Aorta (tissue), 5 donors: ENCODE measurements at regions not wholly inside any gene's neighbourhood (a gene's known extent, or its start where the extent isn't known, plus 50 kb on each side); places are given as distances from the start of the nearest gene placed in this dataset.

Source experiments
- ATAC-seq: fragments of 200-7000 bp; cut with Tn5 transposase; one replicate; pipeline ENCODE4 v1.9.1; 2022; ENCODE audit warnings: moderate library complexity; ENCODE audit not compliant: low FRiP score
- DNase-seq, 2 donors: peaks; one replicate each; pipeline ENCODE4 v3.0.0-alpha.2; 2020
- H3K27ac ChIP-seq, 2 donors: one replicate each; pipeline ENCODE4 v1.5.1; 2013; ENCODE audit warnings: low read length in 2 of 2, mild to moderate bottlenecking in 2 of 2, moderate library complexity in 2 of 2, control low read depth in 1 of 2, inconsistent platforms in 1 of 2, low read depth in 1 of 2
- H3K27me3 ChIP-seq, 2 donors: one replicate each; pipeline ENCODE4 v1.6.1; 2013; ENCODE audit warnings: control low read depth in 1 of 2, low read length in 1 of 2, mild to moderate bottlenecking in 1 of 2, moderate library complexity in 1 of 2; ENCODE audit not compliant: insufficient read depth in 2 of 2, control insufficient read depth in 1 of 2
- H3K36me3 ChIP-seq, 2 donors: one replicate each; pipeline ENCODE4 v1.6.1; 2013; ENCODE audit warnings: control low read depth in 1 of 2, low read length in 1 of 2, mild to moderate bottlenecking in 1 of 2; ENCODE audit not compliant: insufficient read depth in 2 of 2, control insufficient read depth in 1 of 2
- H3K4me1 ChIP-seq, 2 donors: one replicate each; pipeline ENCODE4 v1.6.1; 2013; ENCODE audit warnings: low read length in 2 of 2, control low read depth in 1 of 2, mild to moderate bottlenecking in 1 of 2, moderate library complexity in 1 of 2; ENCODE audit not compliant: insufficient read depth in 2 of 2, control insufficient read depth in 1 of 2
- H3K4me3 ChIP-seq, 2 donors: one replicate each; pipeline ENCODE4 v1.5.1; 2013; ENCODE audit warnings: low read length in 2 of 2, control low read depth in 1 of 2, mild to moderate bottlenecking in 1 of 2
- H3K9me3 ChIP-seq: one replicate; pipeline ENCODE4 v1.6.1; 2013; ENCODE audit warnings: mild to moderate bottlenecking, low read length; ENCODE audit not compliant: control insufficient read depth
- WGBS, 2 donors: extraction: QIAGEN DNeasy Blood & Tissue Kit; methylation state at CpG; one replicate each; pipeline ENCODE4 v1.1.7; 2013; 5-methylcytosine and 5-hydroxymethylcytosine counted together
- intact Hi-C, 2 donors: fragments of 100-400 bp; cut with DNase I; formaldehyde crosslinking; loops; one replicate each; pipeline versions ENCODE4 v1.14.2 to v1.15.0; 2022
- donor health status: healthy with polysubstance abuse.
- donor health status: Bipolar disorder and iron deficiency.
- donor health status: DM: no; HTN: no; CAD: no.
- donor health status: DM: no; HTN: no; CAD: no.
- donor health status: DM: yes; HTN: yes; CAD: no.

DNA sequence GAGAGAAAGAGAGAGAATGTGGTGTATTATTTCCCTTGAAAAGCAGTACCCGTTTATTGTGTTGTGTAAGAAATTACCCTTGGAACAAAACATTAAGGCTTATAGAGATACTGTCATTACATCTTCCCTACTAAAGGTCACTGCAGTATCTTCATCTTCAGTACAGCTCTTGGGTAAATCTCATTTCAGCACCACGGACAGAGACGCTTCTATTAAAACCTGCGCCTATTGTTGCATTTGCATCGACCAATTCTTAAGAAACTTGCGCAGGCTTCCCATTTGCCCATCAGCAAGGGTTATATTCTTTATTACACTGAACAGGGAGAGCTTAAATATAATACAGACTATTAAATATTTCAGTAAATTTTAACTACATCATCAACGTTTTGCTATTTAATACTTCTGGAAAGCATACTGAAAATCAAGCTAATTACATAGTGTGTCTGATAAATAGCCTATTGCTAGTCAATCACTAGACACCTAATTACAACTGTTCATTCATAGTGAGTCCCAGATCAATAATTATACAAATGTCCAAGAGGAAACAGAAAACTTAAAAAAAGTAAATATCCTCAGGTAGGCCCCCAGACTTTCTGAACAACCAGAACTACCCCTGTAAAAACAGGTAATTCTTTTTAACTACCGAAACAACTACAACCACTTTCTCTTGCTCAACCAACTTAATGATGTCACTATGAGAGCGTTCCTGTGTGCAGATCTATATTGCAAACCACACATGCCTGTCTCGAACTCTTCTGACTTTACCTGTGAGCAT lies 350.6 kb downstream of the LIG4 start:
- Histone ChIP-seq H3K9me3 (no peaks in the 10 kb centered on the region), H3K36me3 (no peaks in the 10 kb centered on the region), H3K4me1 (no peaks in the 10 kb centered on the region), H3K27ac (no peak overlapping the region), H3K27me3 (no peaks in the 10 kb centered on the region), H3K4me3 (no peak overlapping the region)
- intact Hi-C loops = no loop called here
- DNase-seq (no peak), ATAC-seq (no peak)
- 26% methylated on average over 10 of the region's 10 CpGs for WGBS, 2 donors

DNA sequence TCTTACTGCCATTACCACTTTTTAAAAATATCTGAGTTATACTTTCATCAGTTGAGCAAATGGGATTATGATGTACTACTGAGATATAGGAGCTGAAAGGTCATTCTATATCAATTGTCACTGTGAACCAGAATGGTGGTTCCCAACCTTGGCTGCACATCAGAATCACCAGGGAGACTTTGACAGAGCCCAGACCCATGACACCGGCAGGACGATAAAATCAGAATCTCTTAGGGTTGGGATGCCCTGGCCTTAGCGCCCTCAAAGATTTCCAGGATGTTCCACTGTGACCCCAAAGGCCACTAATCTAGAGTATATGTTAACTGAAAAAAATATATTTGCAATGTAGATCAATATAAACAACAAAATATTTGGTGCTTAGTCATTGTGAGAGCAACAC lies 355.1 kb downstream of the LIG4 start:
- H3K27ac ChIP-seq = no peak overlapping the region
- ATAC-seq (no peak), DNase-seq (no peak)
- no peak overlapping the region for H3K4me3 ChIP-seq
- no peaks in the 10 kb centered on the region for H3K27me3 ChIP-seq
- no peaks in the 10 kb centered on the region for H3K4me1 ChIP-seq
- intact Hi-C loops = no loop called here
- H3K36me3 ChIP-seq = no peaks in the 10 kb centered on the region
- 90 to 91% methylated on average over 3 of the region's 3 CpGs for WGBS, 2 donors
- H3K9me3 ChIP-seq = no peaks in the 10 kb centered on the region

DNA sequence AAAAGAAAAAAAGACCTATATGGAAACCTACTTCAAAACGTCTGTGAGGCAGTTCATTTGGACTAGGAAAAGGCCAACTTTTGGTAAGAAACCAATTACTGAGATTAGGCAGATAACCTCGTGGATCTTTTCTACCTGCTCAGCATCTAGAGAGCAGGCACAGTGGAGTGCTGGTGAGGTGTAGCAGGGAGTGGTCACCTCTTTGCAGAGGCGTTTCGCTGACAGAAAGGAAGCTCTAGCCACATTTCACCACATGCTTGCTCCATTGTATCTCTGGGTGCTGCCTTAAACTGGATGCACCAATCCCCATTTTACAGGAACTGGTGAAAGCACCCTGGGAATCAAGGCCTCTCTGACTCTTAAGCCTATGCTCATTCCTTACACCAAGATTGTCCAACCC lies 360.5 kb downstream of the LIG4 start:
- no peak overlapping the region for H3K27ac ChIP-seq
- no peaks in the 10 kb centered on the region for H3K4me1 ChIP-seq
- no peaks in the 10 kb centered on the region for H3K9me3 ChIP-seq
- H3K4me3 ChIP-seq = no peak overlapping the region
- H3K27me3 ChIP-seq = no peaks in the 10 kb centered on the region
- WGBS, 2 donors = 68 to 76% methylated on average over 4 of the region's 4 CpGs
- H3K36me3 ChIP-seq = no peaks in the 10 kb centered on the region
- DNase-seq = no peak
- intact Hi-C loops = no loop called here
- ATAC-seq = no peak

DNA sequence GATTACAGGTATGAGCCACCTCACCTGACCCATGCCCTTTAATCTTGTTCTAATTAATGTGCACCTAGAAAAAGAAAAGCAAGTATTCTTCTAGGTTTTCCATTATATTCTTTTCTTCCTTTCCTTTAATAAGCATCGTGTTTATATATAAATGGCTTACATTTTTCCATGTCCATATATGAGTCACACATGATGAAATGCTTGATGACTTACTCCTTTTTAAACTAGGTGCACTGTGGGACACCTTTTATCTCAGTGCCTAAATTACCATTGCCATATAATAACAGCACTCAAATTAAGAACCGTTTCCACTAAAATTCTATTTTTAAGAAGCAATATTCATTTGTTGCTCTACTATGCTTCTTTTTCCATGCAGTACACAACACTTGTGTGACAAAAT lies 363.3 kb downstream of the LIG4 start:
- intact Hi-C loops = no loop called here
- no peaks in the 10 kb centered on the region for H3K36me3 ChIP-seq
- no peaks in the 10 kb centered on the region for H3K9me3 ChIP-seq
- no peak for DNase-seq
- 76 to 81% methylated on average over 2 of the region's 2 CpGs for WGBS, 2 donors
- no peak overlapping the region for H3K4me3 ChIP-seq
- no peaks in the 10 kb centered on the region for H3K4me1 ChIP-seq
- ATAC-seq = no peak
- H3K27me3 ChIP-seq = no peaks in the 10 kb centered on the region
- H3K27ac ChIP-seq = no peak overlapping the region

- DNase-seq = no peak
- 71 to 75% methylated on average over 3 of the region's 3 CpGs for WGBS, 2 donors
- no peak overlapping the region for H3K27ac ChIP-seq
- no peaks in the 10 kb centered on the region for H3K9me3 ChIP-seq
- no peak for ATAC-seq
- no peaks in the 10 kb centered on the region for H3K27me3 ChIP-seq
- H3K36me3 ChIP-seq = no peaks in the 10 kb centered on the region
- H3K4me1 ChIP-seq = no peaks in the 10 kb centered on the region
- H3K4me3 ChIP-seq = no peak overlapping the region
- intact Hi-C loops = no loop called here
Observed at GRCh38 chr13:107851670-107852069, 363.7 kb downstream of the LIG4 start.

GRCh38 chr13:107847406-107847805 lies 367.9 kb downstream of the LIG4 start:
- Histone ChIP-seq H3K27me3 (no peaks in the 10 kb centered on the region), H3K36me3 (no peaks in the 10 kb centered on the region), H3K4me1 (no peaks in the 10 kb centered on the region), H3K27ac (no peak overlapping the region), H3K9me3 (no peaks in the 10 kb centered on the region), H3K4me3 (no peak overlapping the region)
- intact Hi-C loops = no loop called here
- DNase-seq = no peak
- 12 to 28% methylated on average over 5 of the region's 5 CpGs for whole genome bisulfite sequencing, 2 donors
- no peak for ATAC-seq

DNA sequence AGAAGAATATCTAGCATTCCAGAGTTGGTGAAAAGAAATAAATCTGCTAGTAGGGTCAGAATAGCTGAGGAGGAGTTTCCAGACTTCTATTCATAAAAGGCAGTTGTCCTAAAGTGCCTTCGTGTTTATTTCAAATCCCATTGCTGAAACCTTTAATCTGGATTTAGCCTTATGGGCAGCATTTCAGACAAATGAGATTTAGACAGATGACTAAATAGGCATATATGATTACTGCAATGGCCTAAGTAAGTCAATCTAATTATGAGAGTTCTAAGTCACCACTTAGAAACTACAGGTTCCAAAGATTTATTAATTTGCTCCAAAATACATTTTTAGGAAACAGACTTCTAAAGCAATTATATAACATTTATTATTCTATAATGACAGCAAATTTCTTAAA lies 368.7 kb downstream of the LIG4 start:
- no peak for DNase-seq
- WGBS, 2 donors = 66 to 68% methylated on average over 1 of the region's 1 CpG

GRCh38 chr13:107845911-107846310 lies 369.4 kb downstream of the LIG4 start:
- no peak overlapping the region for H3K27ac ChIP-seq
- H3K36me3 ChIP-seq = no peaks in the 10 kb centered on the region
- 61 to 64% methylated on average over 3 of the region's 3 CpGs for WGBS, 2 donors
- ATAC-seq (no peak), DNase-seq (no peak)
- H3K4me1 ChIP-seq = no peaks in the 10 kb centered on the region
- no peak overlapping the region for H3K4me3 ChIP-seq
- no peaks in the 10 kb centered on the region for H3K27me3 ChIP-seq
- no peaks in the 10 kb centered on the region for H3K9me3 ChIP-seq
- intact Hi-C loops = no loop called here

More for the DNA sequence above, 368.7 kb downstream of the LIG4 start:
- no peaks in the 10 kb centered on the region for H3K4me1 ChIP-seq
- H3K9me3 ChIP-seq = no peaks in the 10 kb centered on the region
- intact Hi-C loops = no loop called here
- H3K36me3 ChIP-seq = no peaks in the 10 kb centered on the region
- ATAC-seq = no peak
- H3K4me3 ChIP-seq = no peak overlapping the region
- H3K27me3 ChIP-seq = no peaks in the 10 kb centered on the region
- no peak overlapping the region for H3K27ac ChIP-seq

- Histone ChIP-seq H3K36me3 (no peaks in the 10 kb centered on the region), H3K4me3 (no peak overlapping the region), H3K27me3 (no peaks in the 10 kb centered on the region), H3K27ac (no peak overlapping the region), H3K4me1 (no peaks in the 10 kb centered on the region), H3K9me3 (no peaks in the 10 kb centered on the region)
- intact Hi-C loops = no loop called here
- WGBS, 2 donors = 54 to 70% methylated on average over 3 of the region's 3 CpGs
- DNase-seq (no peak), ATAC-seq (no peak)
Observed at GRCh38 chr13:107843681-107844080, 371.7 kb downstream of the LIG4 start.
